IMR-90 (cell line): ENCODE measurements at regions not wholly inside any gene's neighbourhood (a gene's known extent, or its start where the extent isn't known, plus 50 kb on each side); places are given as distances from the start of the nearest gene placed in this dataset.

Experiments used
- ATAC-seq: fragments of 200-7000 bp; cut with Tn5 transposase; 2 replicates; pipeline ENCODE4 v1.9.1; 2020; ENCODE audit warnings: low read depth, mild to moderate bottlenecking, moderate library complexity
- BruUV-seq: library from RNA; stranded (reverse); fragments of 400-500 nt; replicated peaks from 2 replicates; lab custom pipeline; 2021; lab: Mats Ljungman, UMichigan
- CTCF ChIA-PET: fragments of 300-600 bp; formaldehyde crosslinking; extraction: SDS; loops from one replicate; lab custom pipeline; 2021; ENCODE audit warnings: antibody characterized with exemption; lab: Yijun Ruan, JAX
- POLR2A ChIA-PET: fragments of 300-600 bp; sonication (Branson Sonifier 250); formaldehyde crosslinking; loops from one replicate; lab custom pipeline; 2022; ENCODE audit warnings: antibody characterized with exemption; ENCODE audit not compliant: unreplicated experiment; lab: Charles Lee
- DNase-seq: peaks from one replicate; pipeline ENCODE4 v3.0.0; 2013
- H2AFZ ChIP-seq: replicated peaks from 2 replicates; pipeline ENCODE3; 2013; ENCODE audit warnings: low read length, mild to moderate bottlenecking; ENCODE audit not compliant: poor library complexity
- H2AK5ac ChIP-seq: 2 replicates; pipeline ENCODE4 v1.6.1; 2013; ENCODE audit warnings: low read depth, low read length, inconsistent platforms
- H2AK9ac ChIP-seq: replicated peaks from 2 replicates; pipeline ENCODE3; 2013; ENCODE audit warnings: mild to moderate bottlenecking, low read depth, low read length, moderate library complexity; ENCODE audit not compliant: poor library complexity
- H2BK120ac ChIP-seq: 2 replicates; pipeline ENCODE4 v1.6.1; 2013; ENCODE audit warnings: low read depth, low read length, inconsistent platforms
- H2BK15ac ChIP-seq: 3 replicates; pipeline ENCODE4 v1.6.1; 2013; ENCODE audit warnings: low read depth, low read length, inconsistent platforms
- H2BK20ac ChIP-seq: 2 replicates; pipeline ENCODE4 v1.6.1; 2013; ENCODE audit warnings: low read depth, mild to moderate bottlenecking, inconsistent platforms, low read length, moderate library complexity
- H2BK5ac ChIP-seq: 2 replicates; pipeline ENCODE4 v1.6.1; 2013; ENCODE audit warnings: mild to moderate bottlenecking, low read depth, low read length, inconsistent platforms; ENCODE audit not compliant: poor library complexity, severe bottlenecking
- H3K14ac ChIP-seq: replicated peaks from 2 replicates; pipeline ENCODE4 v1.6.1; 2013; ENCODE audit warnings: low read depth, low read length, inconsistent platforms
- H3K18ac ChIP-seq: 2 replicates; pipeline ENCODE4 v1.6.1; 2013; ENCODE audit warnings: low read depth, low read length, control low read depth
- H3K23ac ChIP-seq: 2 replicates; pipeline ENCODE4 v1.6.1; 2013; ENCODE audit warnings: low read depth, low read length, inconsistent platforms
- H3K27ac ChIP-seq: 2 replicates; pipeline ENCODE4 v1.5.1; 2013; ENCODE audit warnings: mild to moderate bottlenecking, control low read depth, low read length; ENCODE audit not compliant: insufficient read depth
- H3K27me3 ChIP-seq: 2 replicates; pipeline ENCODE4 v1.6.1; 2013; ENCODE audit warnings: low read length; ENCODE audit not compliant: control insufficient read depth, insufficient read depth
- H3K36me3 ChIP-seq: 2 replicates; pipeline ENCODE4 v1.6.1; 2013; ENCODE audit warnings: low read length, mixed read lengths; ENCODE audit not compliant: control insufficient read depth, insufficient read depth
- H3K4ac ChIP-seq: 2 replicates; pipeline ENCODE4 v1.6.1; 2013; ENCODE audit warnings: low read depth, low read length, inconsistent platforms
- H3K4me1 ChIP-seq: 2 replicates; pipeline ENCODE4 v1.6.1; 2013; ENCODE audit warnings: low read length, mixed read lengths; ENCODE audit not compliant: control insufficient read depth, insufficient read depth
- H3K4me2 ChIP-seq: 2 replicates; pipeline ENCODE4 v1.6.1; 2013; ENCODE audit warnings: low read depth, mild to moderate bottlenecking, control low read depth, low read length, moderate library complexity
- H3K4me3 ChIP-seq: 2 replicates; pipeline ENCODE4 v1.5.1; 2013; ENCODE audit warnings: low read depth, mild to moderate bottlenecking, control low read depth, low read length, moderate library complexity; ENCODE audit not compliant: insufficient read depth
- H3K56ac ChIP-seq: 2 replicates; pipeline ENCODE4 v1.6.1; 2013; ENCODE audit warnings: low read length, inconsistent platforms; ENCODE audit not compliant: insufficient read depth; ENCODE audit errors: extremely low read depth
- H3K79me1 ChIP-seq, 2 experiments: 2 replicates each; pipeline ENCODE4 v1.6.1; 2013; ENCODE audit warnings: low read length in 2 of 2, inconsistent platforms in 1 of 2, low read depth in 1 of 2
- H3K9ac ChIP-seq: 2 replicates; pipeline ENCODE4 v1.6.1; 2013; ENCODE audit warnings: low read depth, low read length, control low read depth
- H3K9me1 ChIP-seq: 2 replicates; pipeline ENCODE4 v1.6.1; 2013; ENCODE audit warnings: low read length, inconsistent platforms; ENCODE audit not compliant: insufficient read depth
- H3K9me3 ChIP-seq: 2 replicates; pipeline ENCODE4 v1.6.1; 2013; ENCODE audit warnings: low read length; ENCODE audit not compliant: control insufficient read depth, insufficient read depth
- H4K20me1 ChIP-seq: 2 replicates; pipeline ENCODE4 v1.6.1; 2013; ENCODE audit warnings: low read length, inconsistent platforms; ENCODE audit not compliant: insufficient read depth
- H4K5ac ChIP-seq: 2 replicates; pipeline ENCODE4 v1.6.1; 2013; ENCODE audit warnings: mild to moderate bottlenecking, low read depth, low read length, control low read depth
- H4K8ac ChIP-seq, 2 experiments: 2 replicates each; pipeline ENCODE4 v1.6.1; 2013; ENCODE audit warnings: low read depth in 2 of 2, low read length in 2 of 2, control low read depth in 1 of 2, inconsistent platforms in 1 of 2
- H4K91ac ChIP-seq: 2 replicates; pipeline ENCODE4 v1.6.1; 2013; ENCODE audit warnings: low read depth, low read length, inconsistent platforms; ENCODE audit not compliant: insufficient read depth
- CEBPB ChIP-seq: IDR thresholded peaks from 2 replicates; pipeline ENCODE4 v1.6.1; 2012; ENCODE audit warnings: low read depth, low read length, improper control_type of control experiment
- MAFK ChIP-seq: IDR thresholded peaks from 2 replicates; pipeline ENCODE4 v1.6.1; 2012; ENCODE audit warnings: low read depth, low read length, improper control_type of control experiment
- MAZ ChIP-seq: IDR thresholded peaks from 2 replicates; pipeline ENCODE4 v1.6.1; 2012; ENCODE audit warnings: low read depth, mild to moderate bottlenecking, low read length, improper control_type of control experiment, moderate library complexity, borderline replicate concordance
- RFX5 ChIP-seq: IDR thresholded peaks from 2 replicates; pipeline ENCODE4 v1.8.0; 2012; ENCODE audit warnings: low read depth, mild to moderate bottlenecking, low read length, moderate library complexity
- WGBS, 2 experiments: methylation state at CpG; one replicate each; pipeline versions ENCODE4 v1.1.5 to v1.1.7; 2013; ENCODE audit warnings: missing lambda C conversion rate in 2 of 2; ENCODE audit not compliant: insufficient read length in 1 of 2; ENCODE audit errors: extremely low coverage in 2 of 2; 5-methylcytosine and 5-hydroxymethylcytosine counted together
- dilution Hi-C: fragments of 300-500 bp; cut with HindIII; formaldehyde crosslinking; loops from one replicate; pipeline ENCODE4 v1.14.3; 2018; ENCODE audit warnings: low sequenced_read_pairs; ENCODE audit not compliant: unreplicated experiment
- in situ Hi-C: fragments of 300-500 bp; cut with MboI; formaldehyde crosslinking; loops from 3 replicates; pipeline ENCODE4 v1.14.3; 2019; ENCODE audit warnings: low sequenced_read_pairs, inconsistent platforms, mixed read lengths
- intact Hi-C: fragments of 100-400 bp; cut with micrococcal nuclease; formaldehyde crosslinking; loops from 2 replicates; pipeline ENCODE4 v1.10.0; 2022

DNA sequence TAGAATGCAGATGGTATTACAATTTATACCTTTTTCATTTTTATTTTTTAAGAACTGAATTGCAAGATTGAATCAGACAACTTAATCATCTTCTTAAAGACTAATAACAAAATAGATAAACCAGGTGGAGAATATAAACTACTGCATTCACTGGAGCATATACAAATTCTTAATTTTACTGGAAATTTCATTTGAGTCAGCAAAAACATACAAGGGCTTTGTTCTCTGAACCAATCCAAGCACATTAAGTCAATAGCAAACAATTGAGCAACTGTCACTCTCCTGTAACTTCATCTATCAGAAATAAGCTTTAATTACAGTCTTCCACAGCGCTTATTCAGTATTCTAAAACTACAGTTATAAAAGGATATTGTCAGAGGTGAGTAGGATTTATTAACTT, 167.4 kb upstream of the OBI1 start:
- in situ Hi-C loops: no loop called here
- Histone ChIP-seq H3K9me3 (no peaks in the 10 kb centered on the region), H3K9ac (no peak overlapping the region), H3K23ac (no peak overlapping the region), H4K8ac (no peak overlapping the region), H2BK5ac (no peak overlapping the region), H3K18ac (no peak overlapping the region), H2BK120ac (no peak overlapping the region), H3K4me2 (no peak overlapping the region), H3K4ac (no peak overlapping the region), H3K27ac (no peak overlapping the region), H2AK9ac (no peak overlapping the region), H3K4me1 (no peaks in the 10 kb centered on the region), H2BK15ac (no peak overlapping the region), H3K56ac (no peak overlapping the region), H4K20me1 (no peaks in the 10 kb centered on the region), H3K79me1 (no peaks in the 10 kb centered on the region), H3K27me3 (no peaks in the 10 kb centered on the region), H4K91ac (no peak overlapping the region), H3K9me1 (no peaks in the 10 kb centered on the region), H4K5ac (no peak overlapping the region), H2AK5ac (no peak overlapping the region), H2BK20ac (no peak overlapping the region), H3K4me3 (no peak overlapping the region), H3K36me3 (no peaks in the 10 kb centered on the region), H3K14ac (no peak overlapping the region), H2AFZ (no peak overlapping the region)
- WGBS, 2 experiments: no CpG with 5 or more reads among the region's 1 CpG
- dilution Hi-C loops: no loop called here
- CTCF ChIA-PET: no interaction called here
- no TSS peak for BruUV-seq
- TF ChIP-seq RFX5: no peak
- TF ChIP-seq CEBPB: no peak
- TF ChIP-seq MAZ: no peak
- peak; percentile 61 for TF ChIP-seq MAFK
- DNase-seq (no peak), ATAC-seq (no peak)
- POLR2A ChIA-PET: no interaction called here
- intact Hi-C loops: no loop called here
